HFFc6 (cell line): ENCODE measurements at regions not wholly inside any gene's neighbourhood (a gene's known extent, or its start where the extent isn't known, plus 50 kb on each side); places are given as distances from the start of the nearest gene placed in this dataset.

Source experiments
- DNase-seq: peaks from one replicate; pipeline ENCODE4 v3.0.0-alpha.2; 2018
- H3K27ac Mint-ChIP-seq: 2 replicates; pipeline ENCODE4 v1.8.0; 2020; ENCODE audit warnings: mild to moderate bottlenecking, mixed read lengths
- H3K27me3 Mint-ChIP-seq: 2 replicates; pipeline ENCODE4 v1.8.0; 2021; ENCODE audit warnings: mild to moderate bottlenecking, moderate library complexity, mixed read lengths; ENCODE audit not compliant: insufficient read depth
- H3K36me3 Mint-ChIP-seq: 2 replicates; pipeline ENCODE4 v1.8.0; 2021; ENCODE audit warnings: low read depth, mixed read lengths
- H3K4me1 Mint-ChIP-seq: 2 replicates; pipeline ENCODE4 v1.8.0; 2020; ENCODE audit warnings: low read depth, mixed read lengths
- H3K4me3 Mint-ChIP-seq: 2 replicates; pipeline ENCODE4 v1.8.0; 2020; ENCODE audit warnings: mild to moderate bottlenecking, moderate library complexity, mixed read lengths
- H3K9me3 Mint-ChIP-seq: 2 replicates; pipeline ENCODE4 v1.8.0; 2020; ENCODE audit warnings: mild to moderate bottlenecking, mixed read lengths
- TF ChIP-seq, protein P1 (sequence below): fragments of 200-600 bp; sonication (generic); IDR thresholded peaks from 2 replicates; pipeline ENCODE4 v1.5.0; 2021; ENCODE audit warnings: antibody characterized with exemption, mild to moderate bottlenecking

DNA sequence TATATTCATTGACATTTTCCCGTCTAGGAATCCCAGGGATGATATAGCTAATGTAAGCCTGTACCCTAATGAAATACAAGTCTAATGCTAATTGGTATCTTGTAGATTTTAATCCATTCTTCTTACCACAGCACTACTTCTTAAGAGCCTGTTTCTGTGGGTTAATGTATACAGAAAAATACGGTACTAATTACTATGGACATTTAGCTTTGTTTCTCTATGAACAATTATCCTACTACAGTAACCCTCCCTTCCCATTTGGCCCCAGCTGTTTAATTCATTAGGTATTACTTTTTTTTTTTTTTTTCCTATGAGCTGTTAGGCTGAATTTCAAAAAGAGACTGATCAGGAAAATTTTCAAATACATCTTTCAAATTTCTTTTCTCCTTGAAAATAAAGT is 245.1 kb upstream of the SLC7A11 start:
- TF ChIP-seq, protein P1, sequence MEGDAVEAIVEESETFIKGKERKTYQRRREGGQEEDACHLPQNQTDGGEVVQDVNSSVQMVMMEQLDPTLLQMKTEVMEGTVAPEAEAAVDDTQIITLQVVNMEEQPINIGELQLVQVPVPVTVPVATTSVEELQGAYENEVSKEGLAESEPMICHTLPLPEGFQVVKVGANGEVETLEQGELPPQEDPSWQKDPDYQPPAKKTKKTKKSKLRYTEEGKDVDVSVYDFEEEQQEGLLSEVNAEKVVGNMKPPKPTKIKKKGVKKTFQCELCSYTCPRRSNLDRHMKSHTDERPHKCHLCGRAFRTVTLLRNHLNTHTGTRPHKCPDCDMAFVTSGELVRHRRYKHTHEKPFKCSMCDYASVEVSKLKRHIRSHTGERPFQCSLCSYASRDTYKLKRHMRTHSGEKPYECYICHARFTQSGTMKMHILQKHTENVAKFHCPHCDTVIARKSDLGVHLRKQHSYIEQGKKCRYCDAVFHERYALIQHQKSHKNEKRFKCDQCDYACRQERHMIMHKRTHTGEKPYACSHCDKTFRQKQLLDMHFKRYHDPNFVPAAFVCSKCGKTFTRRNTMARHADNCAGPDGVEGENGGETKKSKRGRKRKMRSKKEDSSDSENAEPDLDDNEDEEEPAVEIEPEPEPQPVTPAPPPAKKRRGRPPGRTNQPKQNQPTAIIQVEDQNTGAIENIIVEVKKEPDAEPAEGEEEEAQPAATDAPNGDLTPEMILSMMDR, result no peak
- Mint-ChIP-seq H3K9me3 (no peaks in the 10 kb centered on the region), H3K27me3 (no peaks in the 10 kb centered on the region), H3K27ac (no peak overlapping the region), H3K4me1 (peaks cover 17% of the 10 kb centered on the region), H3K36me3 (no peaks in the 10 kb centered on the region), H3K4me3 (no peak overlapping the region)
- no peak for DNase-seq

GRCh38 chr4:138485498-138485897 is 243.3 kb upstream of the SLC7A11 start:
- Mint-ChIP-seq H3K4me3 (no peak overlapping the region), H3K27ac (no peak overlapping the region), H3K4me1 (peaks cover 17% of the 10 kb centered on the region), H3K9me3 (peaks cover 4% of the 10 kb centered on the region; the same call in 1 of the 2 replicates), H3K36me3 (no peaks in the 10 kb centered on the region), H3K27me3 (no peaks in the 10 kb centered on the region)
- TF ChIP-seq, protein P1, result no peak
- no peak for DNase-seq

DNA sequence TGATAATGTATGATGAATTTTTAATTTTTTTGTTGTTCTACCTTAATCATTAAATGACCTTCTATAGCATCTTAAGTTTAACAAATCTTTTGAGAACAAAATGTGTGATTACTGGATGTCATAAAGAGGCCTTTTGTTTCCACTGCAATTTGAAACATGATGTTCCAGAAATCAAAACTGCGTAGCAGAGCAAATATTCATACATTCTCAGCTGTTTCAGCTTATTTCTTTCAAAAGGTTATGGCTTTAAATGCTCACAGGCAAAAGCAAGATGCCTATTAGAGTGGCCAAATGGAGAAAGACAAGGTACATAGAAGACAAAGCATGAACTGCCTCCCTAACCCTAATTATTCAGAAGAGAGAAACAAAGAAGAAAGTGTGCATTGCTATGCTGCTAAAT is 233.0 kb upstream of the SLC7A11 start:
- no peaks in the 10 kb centered on the region for H3K27me3 Mint-ChIP-seq
- TF ChIP-seq, protein P1, result no peak
- H3K4me1 Mint-ChIP-seq, result no peaks in the 10 kb centered on the region
- no peak for DNase-seq
- H3K9me3 Mint-ChIP-seq, result no peaks in the 10 kb centered on the region
- no peak overlapping the region for H3K4me3 Mint-ChIP-seq
- no peak overlapping the region for H3K27ac Mint-ChIP-seq
- H3K36me3 Mint-ChIP-seq, result no peaks in the 10 kb centered on the region

DNA sequence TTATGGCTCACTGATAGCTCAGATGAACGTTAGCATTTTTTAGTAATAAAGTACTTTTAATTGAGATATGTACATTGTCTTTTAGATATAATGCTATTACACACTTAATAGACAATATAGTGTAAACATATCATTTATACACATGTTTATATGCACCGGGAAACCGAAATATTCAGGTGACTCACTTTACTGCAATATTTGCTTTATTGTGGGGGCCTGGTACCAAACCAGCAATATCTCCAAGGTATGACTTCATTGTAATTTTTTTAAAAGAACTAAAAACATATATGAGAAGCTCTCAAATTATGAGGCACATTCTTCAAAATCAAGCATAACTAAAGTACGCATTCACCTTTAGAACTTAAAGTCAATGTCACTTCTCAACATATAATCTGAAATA is 231.2 kb upstream of the SLC7A11 start:
- DNase-seq, result no peak
- Mint-ChIP-seq H3K4me1 (no peaks in the 10 kb centered on the region), H3K4me3 (no peak overlapping the region), H3K36me3 (no peaks in the 10 kb centered on the region), H3K9me3 (no peaks in the 10 kb centered on the region), H3K27ac (no peak overlapping the region), H3K27me3 (no peaks in the 10 kb centered on the region)
- TF ChIP-seq, protein P1, result no peak

DNA sequence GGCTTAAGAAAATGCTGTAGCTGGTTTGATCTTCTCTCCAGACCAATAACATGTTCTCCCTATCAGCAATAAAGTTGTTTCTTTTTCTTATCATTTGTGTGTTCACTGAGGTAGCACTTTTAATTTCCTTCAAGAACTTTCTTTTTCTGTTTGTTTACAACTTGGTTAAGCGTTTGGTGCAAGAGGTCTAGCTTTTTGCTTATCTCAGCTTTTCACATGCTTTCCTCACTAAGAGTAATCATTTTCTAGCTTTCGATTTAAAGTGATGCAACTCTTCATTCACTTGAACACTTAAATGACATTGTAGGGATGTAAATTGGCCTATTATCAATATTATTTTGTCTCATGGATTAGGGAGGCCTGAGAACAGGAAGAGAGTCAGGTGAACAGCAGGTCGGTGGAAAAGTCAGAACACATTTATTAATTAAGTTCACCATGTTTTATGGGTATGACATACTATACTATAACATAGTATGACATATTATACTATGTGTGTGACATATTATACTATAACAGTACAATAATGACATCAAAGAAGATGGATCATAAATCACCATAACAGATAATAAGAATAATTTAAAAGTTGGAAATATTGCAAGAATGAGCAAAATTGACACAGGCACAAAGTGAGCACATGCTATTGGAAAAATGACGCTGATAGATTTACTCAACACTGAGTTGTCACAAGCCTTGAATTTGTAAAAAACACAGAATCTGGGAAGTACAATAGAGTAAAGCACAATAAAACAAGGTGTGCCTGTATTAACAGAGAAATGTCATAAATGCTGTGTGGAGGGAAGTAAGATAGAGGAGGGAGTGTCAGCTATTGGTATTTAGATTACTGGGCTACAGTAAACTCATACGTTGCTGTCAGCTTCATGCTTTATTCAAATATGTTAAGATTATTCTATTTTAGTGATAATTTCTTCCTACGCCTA is 218.6 kb upstream of the SLC7A11 start:
- H3K27ac Mint-ChIP-seq, result no peak overlapping the region
- H3K36me3 Mint-ChIP-seq, result no peaks in the 10 kb centered on the region
- H3K4me3 Mint-ChIP-seq, result no peak overlapping the region
- no peak for DNase-seq
- no peaks in the 10 kb centered on the region for H3K4me1 Mint-ChIP-seq
- H3K9me3 Mint-ChIP-seq, result no peaks in the 10 kb centered on the region
- no peaks in the 10 kb centered on the region; the same call in 1 of the 2 replicates for H3K27me3 Mint-ChIP-seq
- TF ChIP-seq, protein P1, result no peak
